Left lung (tissue), 4 donors: ENCODE measurements at regions not wholly inside any gene's neighbourhood (a gene's known extent, or its start where the extent isn't known, plus 50 kb on each side); places are given as distances from the start of the nearest gene placed in this dataset.

Experiments
- ATAC-seq: fragments of 200-7000 bp; cut with Tn5 transposase; one replicate; pipeline ENCODE4 v1.9.1; 2020; ENCODE audit warnings: moderate library complexity
- DNase-seq, 4 donors: peaks; one replicate each; pipeline ENCODE4 v3.0.0-alpha.2; 2013 to 2020
- H3K27ac ChIP-seq, 2 donors: fragments of 200-600 bp; sonication (generic) in 1 of 2; one replicate each; pipeline versions ENCODE4 v1.5.0 to v1.8.0; 2020 to 2021
- H3K27me3 ChIP-seq, 2 donors: fragments of 200-600 bp; sonication (generic) in 1 of 2; one replicate each; pipeline versions ENCODE4 v1.5.0 to v1.8.0; 2020 to 2021
- H3K36me3 ChIP-seq, 2 donors: fragments of 200-600 bp; sonication (generic) in 1 of 2; one replicate each; pipeline versions ENCODE4 v1.5.0 to v1.8.0; 2020 to 2021
- H3K4me1 ChIP-seq, 2 donors: fragments of 200-600 bp; one replicate each; pipeline ENCODE4 v1.8.0; 2021
- H3K4me3 ChIP-seq, 2 donors: fragments of 200-600 bp; sonication (generic) in 1 of 2; one replicate each; pipeline versions ENCODE4 v1.5.0 to v1.8.0; 2020 to 2021; ENCODE audit warnings: mild to moderate bottlenecking in 1 of 2
- H3K9me3 ChIP-seq, 2 donors: fragments of 200-600 bp; sonication (generic) in 1 of 2; one replicate each; pipeline versions ENCODE4 v1.5.0 to v1.8.0; 2020 to 2021
- intact Hi-C, 2 donors: fragments of 100-400 bp; cut with DNase I; formaldehyde crosslinking; loops; one replicate each; pipeline versions ENCODE4 v1.11.2 to v1.14.2; 2022
- TF ChIP-seq, protein P1 (sequence below), 2 donors: fragments of 200-600 bp; sonication (generic) in 1 of 2; IDR thresholded peaks; one replicate each; pipeline versions ENCODE4 v1.5.0 to v1.8.0; 2021; ENCODE audit warnings: antibody characterized with exemption in 2 of 2
- donor health status: DM: no; HTN: yes; CAD: no.
- donor health status: DM: no; HTN: no; CAD: no.

DNA sequence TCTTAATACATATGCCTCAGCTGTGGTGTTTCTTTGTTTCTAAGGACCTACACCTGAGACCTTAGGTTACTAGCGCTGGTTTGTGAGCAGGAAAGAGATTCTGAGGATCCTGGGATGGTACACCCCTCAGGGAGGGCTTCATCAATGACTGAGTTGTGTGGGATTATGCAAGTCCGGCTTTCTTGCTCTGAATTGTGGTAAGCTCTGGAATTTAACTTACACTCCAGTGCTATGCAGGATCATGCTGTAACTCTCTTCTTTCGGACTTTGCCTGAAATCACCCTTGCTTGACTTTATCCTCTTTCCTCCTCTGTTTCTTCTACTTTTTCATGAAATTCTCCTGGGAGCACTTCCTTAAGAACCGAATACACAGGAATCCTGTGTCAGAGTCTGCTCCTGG lies 431.5 kb upstream of the BOD1L1 start:
- no peak overlapping the region for H3K4me3 ChIP-seq
- H3K27me3 ChIP-seq = no peaks in the 10 kb centered on the region
- TF ChIP-seq, protein P1, sequence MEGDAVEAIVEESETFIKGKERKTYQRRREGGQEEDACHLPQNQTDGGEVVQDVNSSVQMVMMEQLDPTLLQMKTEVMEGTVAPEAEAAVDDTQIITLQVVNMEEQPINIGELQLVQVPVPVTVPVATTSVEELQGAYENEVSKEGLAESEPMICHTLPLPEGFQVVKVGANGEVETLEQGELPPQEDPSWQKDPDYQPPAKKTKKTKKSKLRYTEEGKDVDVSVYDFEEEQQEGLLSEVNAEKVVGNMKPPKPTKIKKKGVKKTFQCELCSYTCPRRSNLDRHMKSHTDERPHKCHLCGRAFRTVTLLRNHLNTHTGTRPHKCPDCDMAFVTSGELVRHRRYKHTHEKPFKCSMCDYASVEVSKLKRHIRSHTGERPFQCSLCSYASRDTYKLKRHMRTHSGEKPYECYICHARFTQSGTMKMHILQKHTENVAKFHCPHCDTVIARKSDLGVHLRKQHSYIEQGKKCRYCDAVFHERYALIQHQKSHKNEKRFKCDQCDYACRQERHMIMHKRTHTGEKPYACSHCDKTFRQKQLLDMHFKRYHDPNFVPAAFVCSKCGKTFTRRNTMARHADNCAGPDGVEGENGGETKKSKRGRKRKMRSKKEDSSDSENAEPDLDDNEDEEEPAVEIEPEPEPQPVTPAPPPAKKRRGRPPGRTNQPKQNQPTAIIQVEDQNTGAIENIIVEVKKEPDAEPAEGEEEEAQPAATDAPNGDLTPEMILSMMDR (IDR thresholded peaks at IDR 0.05) = no peak
- H3K27ac ChIP-seq = no peak overlapping the region
- H3K36me3 ChIP-seq = no peaks in the 10 kb centered on the region
- no peak for DNase-seq
- intact Hi-C loops = no loop called here
- H3K4me1 ChIP-seq = no peaks in the 10 kb centered on the region
- no peaks in the 10 kb centered on the region for H3K9me3 ChIP-seq
- no peak for ATAC-seq

DNA sequence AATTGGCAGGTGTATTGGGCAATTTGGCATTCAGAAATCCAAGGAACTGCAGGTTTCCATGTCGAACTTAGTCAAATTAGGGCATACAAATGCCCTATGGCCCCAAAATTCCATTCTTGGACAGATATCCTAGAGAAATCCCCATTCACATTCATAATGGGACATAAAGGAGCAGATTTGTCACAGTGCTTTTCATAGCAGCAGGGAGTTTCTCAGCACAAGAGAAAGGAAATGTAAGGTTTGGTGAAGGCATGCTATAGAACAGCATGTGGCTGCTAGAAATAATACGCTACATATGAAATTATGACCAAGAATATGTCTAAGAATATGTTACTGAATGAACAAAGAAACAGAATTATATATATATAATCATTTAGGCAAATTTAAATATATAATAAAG lies 437.5 kb upstream of the BOD1L1 start:
- H3K4me1 ChIP-seq = no peaks in the 10 kb centered on the region
- no peak overlapping the region for H3K4me3 ChIP-seq
- intact Hi-C loops = no loop called here
- no peak for DNase-seq
- no peaks in the 10 kb centered on the region for H3K9me3 ChIP-seq
- H3K36me3 ChIP-seq = no peaks in the 10 kb centered on the region
- no peak for ATAC-seq
- TF ChIP-seq, protein P1 (IDR thresholded peaks at IDR 0.05) = no peak
- H3K27ac ChIP-seq = no peak overlapping the region
- H3K27me3 ChIP-seq = no peaks in the 10 kb centered on the region

DNA sequence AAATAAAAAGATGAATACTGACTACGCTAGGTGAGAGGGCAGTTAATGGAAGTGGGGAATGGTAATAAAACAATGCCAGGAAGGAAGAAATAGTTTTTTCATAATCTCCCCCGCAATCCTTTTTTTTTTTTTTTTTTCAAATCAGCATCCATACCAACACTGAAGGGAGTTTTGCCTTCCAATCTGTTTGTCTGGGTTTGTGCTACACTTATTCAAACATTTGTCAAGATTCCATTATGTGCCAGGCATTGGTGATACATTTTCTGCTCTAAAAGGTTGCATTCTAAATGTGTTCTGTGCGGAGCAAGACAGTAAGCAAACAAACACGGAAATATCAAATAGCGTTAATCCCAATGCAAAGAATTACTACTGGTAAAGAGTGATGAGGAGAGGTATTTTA lies 437.9 kb upstream of the BOD1L1 start:
- intact Hi-C loops = no loop called here
- H3K27me3 ChIP-seq = no peaks in the 10 kb centered on the region
- TF ChIP-seq, protein P1 (IDR thresholded peaks at IDR 0.05) = no peak
- H3K27ac ChIP-seq = no peak overlapping the region
- H3K4me3 ChIP-seq = no peak overlapping the region
- no peaks in the 10 kb centered on the region for H3K4me1 ChIP-seq
- ATAC-seq (no peak), DNase-seq (no peak)
- no peaks in the 10 kb centered on the region for H3K9me3 ChIP-seq
- H3K36me3 ChIP-seq = no peaks in the 10 kb centered on the region

DNA sequence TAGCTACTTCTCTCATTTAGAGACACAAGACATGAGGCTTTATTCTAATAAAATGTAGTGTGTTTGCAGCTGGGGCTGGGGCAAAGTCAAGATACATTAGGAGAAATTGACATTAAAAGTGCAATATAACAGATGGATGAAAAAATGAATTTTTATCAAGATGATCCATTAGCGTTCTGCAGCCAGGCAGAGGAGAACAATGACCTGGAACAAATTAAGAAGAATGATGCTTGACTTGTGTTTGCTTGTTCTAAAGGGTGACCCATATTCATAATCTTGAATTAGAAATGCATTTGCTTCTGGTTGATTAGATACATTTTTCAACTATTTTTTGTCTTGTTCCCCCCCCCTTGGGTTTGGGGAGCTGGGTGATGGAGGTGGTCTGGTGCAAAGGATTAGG lies 439.5 kb upstream of the BOD1L1 start:
- Histone ChIP-seq H3K27ac (no peak overlapping the region), H3K4me1 (no peaks in the 10 kb centered on the region), H3K27me3 (no peaks in the 10 kb centered on the region), H3K4me3 (no peak overlapping the region), H3K36me3 (no peaks in the 10 kb centered on the region), H3K9me3 (peaks cover 0 to 10% of the 10 kb centered on the region in 2 donors)
- intact Hi-C loops = no loop called here
- no peak for ATAC-seq
- no peak for DNase-seq
- TF ChIP-seq, protein P1 (IDR thresholded peaks at IDR 0.05) = no peak

DNA sequence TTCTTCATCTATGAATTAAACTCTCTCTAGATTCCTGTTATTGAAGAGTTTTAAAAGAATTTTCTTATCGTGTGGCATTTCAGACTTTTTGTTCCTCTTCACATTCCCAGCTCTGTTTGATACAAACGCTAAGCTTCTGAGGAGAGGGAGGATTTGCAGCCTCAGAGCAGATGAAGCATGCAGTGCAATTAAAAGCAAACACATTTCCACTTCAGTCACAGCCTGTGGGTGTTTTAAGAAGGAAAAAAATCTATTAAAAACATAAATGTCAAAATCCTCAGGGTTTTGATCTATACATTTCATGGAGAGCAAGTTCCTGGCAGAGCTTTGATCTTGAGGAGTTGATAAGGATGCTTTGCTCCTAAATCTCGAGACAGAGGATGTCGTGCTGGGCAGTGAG lies 442.4 kb upstream of the BOD1L1 start:
- Histone ChIP-seq H3K27me3 (no peaks in the 10 kb centered on the region), H3K27ac (no peak overlapping the region), H3K4me1 (no peaks in the 10 kb centered on the region), H3K4me3 (no peak overlapping the region), H3K36me3 (no peaks in the 10 kb centered on the region), H3K9me3 (peaks cover 0 to 36% of the 10 kb centered on the region in 2 donors)
- intact Hi-C loops = no loop called here
- TF ChIP-seq, protein P1 (IDR thresholded peaks at IDR 0.05) = no peak
- no peak for DNase-seq
- no peak for ATAC-seq
